ENCODE measurements at regions not wholly inside any gene's neighbourhood (a gene's known extent, or its start where the extent isn't known, plus 50 kb on each side); places are given as distances from the start of the nearest gene placed in this dataset.

- Mint-ChIP-seq H3K4me3 (no peak overlapping the region), H3K9me3 (no peaks in the 10 kb centered on the region; the same call in 2 of the 3 replicates), H3K27me3 (ENCODE audit: insufficient read depth, low read depth, poor library complexity) (peaks cover 2% of the 10 kb centered on the region), H3K36me3 (ENCODE audit: low read depth) (0 out of 3 replicates have a peak, but pooled peaks cover 4% of the 10 kb centered on the region), H3K4me1 (peaks cover 30% of the 10 kb centered on the region), H3K27ac (peak overlapping the region; percentile 64; the same call in 1 of the 2 replicates)
- Histone ChIP-seq H3K27me3 (ENCODE audit: insufficient read depth) (no peaks in the 10 kb centered on the region), H3K4me3 (no peak overlapping the region), H4K20me1 (replicated peaks; ENCODE audit: insufficient read depth) (no peaks in the 10 kb centered on the region), H3K4me1 (ENCODE audit: insufficient read depth) (peaks cover 29% of the 10 kb centered on the region), H3K36me3 (ENCODE audit: insufficient read depth) (no peaks in the 10 kb centered on the region), H3K9me2 (ENCODE audit: insufficient read depth) (no peaks in the 10 kb centered on the region), H3K79me2 (replicated peaks; ENCODE audit: insufficient read depth) (no peaks in the 10 kb centered on the region), H2AFZ (no peak overlapping the region), H3K4me2 (no peak overlapping the region), H3K27ac (ENCODE audit: low read depth) (no peak overlapping the region), H3F3A (replicated peaks; ENCODE audit: low read depth) (no peaks in the 10 kb centered on the region)
- ATAC-seq (no peak), DNase-seq (ENCODE audit: low spot score) (no peak)
- TF ChIP-seq STAT1 (IDR thresholded peaks at IDR 0.05; ENCODE audit: unreplicated experiment) (no peak), EZH2phosphoT487 (IDR thresholded peaks at IDR 0.05; ENCODE audit: unreplicated experiment) (no peak)
These were observed 455.3 kb downstream of the KCTD8 start for GRCh38 chr4:43993196-43993902.

- Histone ChIP-seq H4K20me1 (replicated peaks; ENCODE audit: insufficient read depth) (no peaks in the 10 kb centered on the region), H3K27me3 (ENCODE audit: insufficient read depth) (no peaks in the 10 kb centered on the region), H3K9me2 (ENCODE audit: insufficient read depth) (no peaks in the 10 kb centered on the region), H3K4me1 (ENCODE audit: insufficient read depth) (no peaks in the 10 kb centered on the region), H3K4me2 (no peak overlapping the region), H3K27ac (ENCODE audit: low read depth) (no peak overlapping the region), H3K4me3 (no peak overlapping the region), H3K79me2 (replicated peaks; ENCODE audit: insufficient read depth) (no peaks in the 10 kb centered on the region), H2AFZ (peak overlapping the region; percentile 90; the same call in 1 of the 2 replicates), H3K36me3 (ENCODE audit: insufficient read depth) (no peaks in the 10 kb centered on the region), H3F3A (replicated peaks; ENCODE audit: low read depth) (no peaks in the 10 kb centered on the region)
- DNase-seq (ENCODE audit: low spot score) (no peak), ATAC-seq (no peak)
- H3K9me3 Mint-ChIP-seq: no peaks in the 10 kb centered on the region
- TF ChIP-seq POLR2AphosphoS5 (IDR thresholded peaks at IDR 0.05; ENCODE audit: low read depth) (no peak), ZNF114 (CRISPR knock-in tag; IDR thresholded peaks at IDR 0.05) (no peak), ZNF331 (CRISPR knock-in tag; IDR thresholded peaks at IDR 0.05; ENCODE audit: low read depth) (no peak), ETS1 (IDR thresholded peaks at IDR 0.05) (no peak), NANOG (IDR thresholded peaks at IDR 0.05; ENCODE audit: borderline replicate concordance) (no peak), CREB1 (CRISPR knock-in tag; IDR thresholded peaks at IDR 0.05; ENCODE audit: low read depth) (no peak), CTCF (conservative IDR thresholded peaks at IDR 0.05; ENCODE audit: low read depth in 2 of 2) (no peak), JUNB (IDR thresholded peaks at IDR 0.05; ENCODE audit: unreplicated experiment) (no peak)
- H3K27me3 Mint-ChIP-seq (ENCODE audit: insufficient read depth, low read depth, poor library complexity): peaks cover 4% of the 10 kb centered on the region
- peaks cover 5% of the 10 kb centered on the region; the same call in 1 of the 3 replicates for H3K4me1 Mint-ChIP-seq
- H3K4me3 Mint-ChIP-seq: no peak overlapping the region
- H3K36me3 Mint-ChIP-seq (ENCODE audit: low read depth): no peaks in the 10 kb centered on the region
- H3K27ac Mint-ChIP-seq: no peak overlapping the region
These were observed 448.9 kb downstream of the KCTD8 start for GRCh38 chr4:43999669-44000068.

Measured in GM23338 (cell line).